ENCODE measurements at regions not wholly inside any gene's neighbourhood (a gene's known extent, or its start where the extent isn't known, plus 50 kb on each side); places are given as distances from the start of the nearest gene placed in this dataset.

DNA sequence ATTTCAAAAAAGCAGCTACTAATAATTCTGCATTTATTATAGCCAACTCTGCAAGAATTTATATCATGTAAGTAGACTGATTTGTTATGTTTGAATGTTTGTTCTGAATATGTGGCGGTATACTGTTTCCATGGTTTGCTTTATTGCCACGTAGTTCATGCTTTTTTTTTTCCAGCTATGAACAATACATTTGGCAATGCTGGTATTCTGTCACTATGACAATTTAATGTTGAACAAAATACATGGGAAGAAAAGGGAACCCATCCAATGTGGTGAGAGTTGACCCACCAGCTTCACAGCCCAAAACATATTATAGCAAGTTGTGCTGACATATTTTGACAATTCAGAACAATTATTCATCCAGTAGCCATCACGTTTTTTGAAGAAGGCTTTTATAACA is 145.6 kb downstream of the CCDC71L start:
- TF ChIP-seq, protein P1, sequence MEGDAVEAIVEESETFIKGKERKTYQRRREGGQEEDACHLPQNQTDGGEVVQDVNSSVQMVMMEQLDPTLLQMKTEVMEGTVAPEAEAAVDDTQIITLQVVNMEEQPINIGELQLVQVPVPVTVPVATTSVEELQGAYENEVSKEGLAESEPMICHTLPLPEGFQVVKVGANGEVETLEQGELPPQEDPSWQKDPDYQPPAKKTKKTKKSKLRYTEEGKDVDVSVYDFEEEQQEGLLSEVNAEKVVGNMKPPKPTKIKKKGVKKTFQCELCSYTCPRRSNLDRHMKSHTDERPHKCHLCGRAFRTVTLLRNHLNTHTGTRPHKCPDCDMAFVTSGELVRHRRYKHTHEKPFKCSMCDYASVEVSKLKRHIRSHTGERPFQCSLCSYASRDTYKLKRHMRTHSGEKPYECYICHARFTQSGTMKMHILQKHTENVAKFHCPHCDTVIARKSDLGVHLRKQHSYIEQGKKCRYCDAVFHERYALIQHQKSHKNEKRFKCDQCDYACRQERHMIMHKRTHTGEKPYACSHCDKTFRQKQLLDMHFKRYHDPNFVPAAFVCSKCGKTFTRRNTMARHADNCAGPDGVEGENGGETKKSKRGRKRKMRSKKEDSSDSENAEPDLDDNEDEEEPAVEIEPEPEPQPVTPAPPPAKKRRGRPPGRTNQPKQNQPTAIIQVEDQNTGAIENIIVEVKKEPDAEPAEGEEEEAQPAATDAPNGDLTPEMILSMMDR (IDR thresholded peaks at IDR 0.05): no peak
- no peak for TF ChIP-seq POLR2A (IDR thresholded peaks at IDR 0.05)
- no peak for TF ChIP-seq POLR2AphosphoS5 (IDR thresholded peaks at IDR 0.05)

Measured in breast epithelium (tissue), 3 donors.